ENCODE measurements at regions not wholly inside any gene's neighbourhood (a gene's known extent, or its start where the extent isn't known, plus 50 kb on each side); places are given as distances from the start of the nearest gene placed in this dataset.
"Not testable (repeated sequence)": the region's sequence is repeated elsewhere in the genome, so short reads cannot be mapped to it uniquely, and the experiment has no call there.

- no peaks in the 10 kb centered on the region for H3K27me3 ChIP-seq
- H3K36me3 ChIP-seq = no peaks in the 10 kb centered on the region
- peak in 1 of 2 donors; percentile 54 for DNase-seq (ENCODE audit: extremely low spot score in 2 of 2)
- H3K9me3 ChIP-seq = no peaks in the 10 kb centered on the region
- H3K4me1 ChIP-seq = no peaks in the 10 kb centered on the region
- intact Hi-C loops (cut with DNase I) = no loop called here
- TF ChIP-seq POLR2AphosphoS5 (IDR thresholded peaks at IDR 0.05; ENCODE audit: insufficient read depth in 1 of 2, low read depth in 1 of 2) (no peak), CTCF (IDR thresholded peaks at IDR 0.05) (no peak), POLR2A (IDR thresholded peaks at IDR 0.05) (no peak)
- H3K4me3 ChIP-seq = no peak overlapping the region
- H3K27ac ChIP-seq = no peak overlapping the region
Observed at GRCh38 chr16:66176731-66177130, 189.8 kb upstream of the CDH5 start.

DNA sequence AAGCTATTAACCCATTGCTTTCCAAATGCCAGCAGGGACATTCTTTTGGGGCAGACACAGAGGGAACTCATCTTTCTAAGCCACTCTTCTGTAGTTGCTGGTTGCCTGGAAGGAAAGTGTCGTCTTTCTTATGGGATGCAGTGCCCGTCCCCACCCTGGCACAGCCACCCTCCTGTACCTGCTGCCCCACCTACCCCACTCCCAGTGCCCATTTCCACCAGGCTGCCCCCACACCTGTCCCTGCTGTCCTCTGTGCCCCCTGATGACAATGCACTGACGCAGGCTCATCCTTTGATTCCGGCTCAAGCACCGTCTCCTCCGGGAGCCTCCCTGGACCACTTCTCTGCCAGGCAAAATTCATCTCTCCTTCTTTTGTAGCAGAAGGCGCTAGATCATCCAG, 190.4 kb upstream of the CDH5 start:
- Histone ChIP-seq H3K4me1 (no peaks in the 10 kb centered on the region), H3K4me3 (no peak overlapping the region), H3K27ac (no peak overlapping the region), H3K27me3 (no peaks in the 10 kb centered on the region), H3K9me3 (no peaks in the 10 kb centered on the region), H3K36me3 (no peaks in the 10 kb centered on the region)
- intact Hi-C loops (cut with DNase I) = no loop called here
- TF ChIP-seq POLR2A (IDR thresholded peaks at IDR 0.05) = no peak
- peak; percentile 52 to 61 for DNase-seq (ENCODE audit: extremely low spot score in 2 of 2)

DNA sequence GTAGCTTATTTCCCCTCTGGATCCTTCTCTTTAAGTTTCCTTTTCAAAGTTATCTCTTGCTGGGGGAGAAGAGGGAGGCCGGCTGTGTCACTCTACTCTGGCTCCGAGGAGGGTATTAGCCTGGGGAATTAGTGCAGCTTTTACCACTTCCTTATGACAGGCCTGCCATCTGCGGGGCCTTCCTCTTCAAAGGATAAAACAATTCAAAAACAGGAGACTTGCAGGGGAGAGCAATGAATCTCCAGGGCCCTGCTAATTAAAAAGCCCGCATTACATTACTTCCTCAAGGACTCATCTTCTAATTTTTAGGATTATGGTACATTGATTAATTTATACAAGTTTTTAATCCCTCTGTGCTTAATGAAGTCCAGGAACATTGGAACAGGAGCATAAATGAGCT, 190.9 kb upstream of the CDH5 start:
- no peak overlapping the region for H3K27ac ChIP-seq
- intact Hi-C loops (cut with DNase I) = no loop called here
- no peaks in the 10 kb centered on the region for H3K9me3 ChIP-seq
- TF ChIP-seq POLR2A (IDR thresholded peaks at IDR 0.05) (no peak), POLR2AphosphoS5 (IDR thresholded peaks at IDR 0.05; ENCODE audit: insufficient read depth in 1 of 2, low read depth in 1 of 2) (no peak), CTCF (IDR thresholded peaks at IDR 0.05) (no peak)
- no peaks in the 10 kb centered on the region for H3K4me1 ChIP-seq
- no peaks in the 10 kb centered on the region for H3K27me3 ChIP-seq
- peak in 1 of 2 donors; percentile 25 for DNase-seq (ENCODE audit: extremely low spot score in 2 of 2)
- no peaks in the 10 kb centered on the region for H3K36me3 ChIP-seq
- no peak overlapping the region for H3K4me3 ChIP-seq

- Histone ChIP-seq H3K9me3 (no peaks in the 10 kb centered on the region), H3K4me3 (no peak overlapping the region), H3K36me3 (no peaks in the 10 kb centered on the region), H3K27ac (no peak overlapping the region), H3K27me3 (no peaks in the 10 kb centered on the region), H3K4me1 (no peaks in the 10 kb centered on the region)
- intact Hi-C loops (cut with DNase I) = no loop called here
- no peak for TF ChIP-seq CTCF (IDR thresholded peaks at IDR 0.05)
- TF ChIP-seq POLR2AphosphoS5 (IDR thresholded peaks at IDR 0.05; ENCODE audit: insufficient read depth in 1 of 2, low read depth in 1 of 2) = no peak
- no peak for TF ChIP-seq POLR2A (IDR thresholded peaks at IDR 0.05)
- peak in 1 of 2 donors; percentile 77 for DNase-seq (ENCODE audit: extremely low spot score in 2 of 2)
Observed at GRCh38 chr16:66175058-66175457, 191.4 kb upstream of the CDH5 start.

DNA sequence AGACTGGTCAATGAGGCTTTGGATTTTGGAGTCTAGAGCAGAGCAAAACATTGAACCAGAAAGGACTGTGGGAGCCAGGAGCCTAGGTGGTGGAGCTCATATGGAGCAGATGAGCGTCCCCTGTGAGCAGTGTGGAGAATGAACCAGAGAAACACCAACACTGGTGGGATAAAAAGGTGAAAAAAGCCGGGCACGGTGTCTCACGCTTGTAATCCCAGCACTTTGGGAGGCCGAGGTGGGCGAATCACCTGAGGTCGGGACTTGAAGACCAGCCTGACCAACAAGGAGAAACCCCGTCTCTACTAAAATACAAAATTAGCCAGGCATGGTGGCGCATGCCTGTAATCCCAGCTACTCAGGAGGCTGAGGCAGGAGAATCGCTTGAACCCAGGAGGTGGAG, 192.7 kb upstream of the CDH5 start:
- intact Hi-C loops (cut with DNase I) = not testable (repeated sequence)

GRCh38 chr16:66173181-66173580, 193.3 kb upstream of the CDH5 start:
- H3K27ac ChIP-seq; H3K9me3 ChIP-seq; H3K36me3 ChIP-seq; DNase-seq (ENCODE audit: extremely low spot score in 2 of 2); H3K27me3 ChIP-seq; H3K4me1 ChIP-seq; intact Hi-C loops (cut with DNase I); H3K4me3 ChIP-seq: not testable (repeated sequence)

More for the DNA sequence above, 192.7 kb upstream of the CDH5 start:
- not testable (repeated sequence) for H3K36me3 ChIP-seq, H3K4me1 ChIP-seq, H3K27me3 ChIP-seq, H3K27ac ChIP-seq, H3K4me3 ChIP-seq, H3K9me3 ChIP-seq
- peak in 1 of 2 donors; percentile 31 for DNase-seq (ENCODE audit: extremely low spot score in 2 of 2)

DNA sequence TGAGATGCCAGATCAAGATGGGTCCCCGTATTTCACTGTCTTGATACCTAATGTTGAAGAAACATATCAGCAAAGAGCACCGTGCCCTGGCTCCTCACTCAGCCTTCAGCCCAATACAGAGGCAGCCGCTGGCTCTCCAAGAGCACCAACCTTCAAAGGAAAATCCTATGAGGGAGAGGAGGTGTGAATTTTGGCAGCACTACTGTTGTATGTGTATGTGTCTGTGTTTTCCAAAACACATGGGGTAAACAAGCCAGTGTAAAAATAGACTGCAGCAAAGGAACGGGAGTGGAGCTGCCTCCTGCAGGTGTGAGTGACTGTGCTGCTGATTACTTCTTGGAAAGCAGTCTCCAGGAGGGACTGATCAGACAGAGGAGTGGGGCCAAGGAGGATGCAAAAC, 194.0 kb upstream of the CDH5 start:
- no peak overlapping the region for H3K27ac ChIP-seq
- peak in 1 of 2 donors; percentile 46 for DNase-seq (ENCODE audit: extremely low spot score in 2 of 2)
- H3K27me3 ChIP-seq = no peaks in the 10 kb centered on the region
- no peaks in the 10 kb centered on the region for H3K9me3 ChIP-seq
- TF ChIP-seq CTCF (IDR thresholded peaks at IDR 0.05) (no peak), POLR2AphosphoS5 (IDR thresholded peaks at IDR 0.05; ENCODE audit: insufficient read depth in 1 of 2, low read depth in 1 of 2) (no peak), POLR2A (IDR thresholded peaks at IDR 0.05) (no peak)
- no peaks in the 10 kb centered on the region for H3K36me3 ChIP-seq
- no peaks in the 10 kb centered on the region for H3K4me1 ChIP-seq
- intact Hi-C loops (cut with DNase I) = no loop called here
- H3K4me3 ChIP-seq = no peak overlapping the region
